Endothelial cell of umbilical vein (primary cell): ENCODE measurements at regions not wholly inside any gene's neighbourhood (a gene's known extent, or its start where the extent isn't known, plus 50 kb on each side); places are given as distances from the start of the nearest gene placed in this dataset.

Experiments used
- BruUV-seq: library from RNA; stranded (reverse); fragments of 400-500 nt; replicated peaks from 2 replicates; lab custom pipeline; 2021; lab: Mats Ljungman, UMichigan
- CTCF ChIA-PET: fragments of 300-600, 350-600 bp; sonication (Branson Sonifier 250); formaldehyde crosslinking; loops from one replicate; lab custom pipeline; 2021; ENCODE audit warnings: antibody characterized with exemption, inconsistent platforms; lab: Charles Lee
- POLR2A ChIA-PET: fragments of 300-600, 350-600 bp; sonication (Branson Sonifier 250); formaldehyde crosslinking; loops from one replicate; lab custom pipeline; 2021; ENCODE audit warnings: antibody characterized with exemption, inconsistent platforms; lab: Charles Lee
- DNase-seq: peaks from one replicate; pipeline ENCODE4 v3.0.0-alpha.2; 2011; ENCODE audit warnings: low read depth, low spot score
- FAIRE-seq: peaks from 2 replicates; lab custom pipeline; 2011; peaks lifted over from hg19 to GRCh38; lab: Jason Lieb, UNC
- H2AFZ ChIP-seq: 2 replicates; pipeline ENCODE4 v1.6.0; 2012; ENCODE audit warnings: low read depth, low read length, control low read depth, inconsistent platforms
- H3K27ac ChIP-seq: 2 replicates; pipeline ENCODE4 v1.5.1; 2011; ENCODE audit warnings: low read depth, mild to moderate bottlenecking, control low read depth, low read length, moderate library complexity; ENCODE audit not compliant: insufficient read depth
- H3K27me3 ChIP-seq, 2 experiments: 2 replicates each; pipeline versions ENCODE4 v1.6.0 to v1.6.1; 2011; ENCODE audit warnings: low read length in 2 of 2, mixed read lengths in 1 of 2; ENCODE audit not compliant: control insufficient read depth in 2 of 2, insufficient read depth in 2 of 2
- H3K36me3 ChIP-seq, 2 experiments: 2 replicates in 1 of 2; 3 replicates in 1 of 2; pipeline ENCODE4 v1.5.1; 2011; ENCODE audit warnings: low read length in 2 of 2, mild to moderate bottlenecking in 1 of 2, moderate library complexity in 1 of 2; ENCODE audit not compliant: control insufficient read depth in 2 of 2, insufficient read depth in 2 of 2; ENCODE audit errors: extremely low read depth in 1 of 2
- H3K4me1 ChIP-seq: 3 replicates; pipeline ENCODE4 v1.5.1; 2011; ENCODE audit warnings: mild to moderate bottlenecking, low read length; ENCODE audit not compliant: control insufficient read depth, insufficient read depth; ENCODE audit errors: extremely low read depth
- H3K4me2 ChIP-seq: 2 replicates; pipeline ENCODE4 v1.6.1; 2011; ENCODE audit warnings: low read length, control low read depth, mixed read lengths; ENCODE audit not compliant: insufficient read depth
- H3K4me3 ChIP-seq, 3 experiments: fragments of 200-600 bp in 1 of 3; sonication (generic), shearing (Covaris generic) in 1 of 3; replicated peaks in 1 of 3; 2 replicates each; pipeline ENCODE4 v1.5.1; 2011 to 2016; ENCODE audit warnings: control low read depth in 3 of 3, low read length in 3 of 3, mild to moderate bottlenecking in 2 of 3, inconsistent platforms in 1 of 3, low read depth in 1 of 3, moderate library complexity in 1 of 3; ENCODE audit not compliant: insufficient read depth in 1 of 3
- H3K79me2 ChIP-seq: 2 replicates; pipeline ENCODE4 v1.6.0; 2012; ENCODE audit warnings: low read length, inconsistent platforms; ENCODE audit not compliant: control insufficient read depth, insufficient read depth
- H3K9ac ChIP-seq: replicated peaks from 2 replicates; pipeline ENCODE3; 2011; ENCODE audit warnings: low read length, control low read depth; ENCODE audit not compliant: insufficient read depth; ENCODE audit errors: extremely low read depth
- H3K9me1 ChIP-seq: replicated peaks from 3 replicates; pipeline ENCODE4 v1.6.0; 2011; ENCODE audit warnings: mild to moderate bottlenecking, low read length; ENCODE audit not compliant: control insufficient read depth, insufficient read depth; ENCODE audit errors: extremely low read depth
- H3K9me3 ChIP-seq: replicated peaks from 2 replicates; pipeline ENCODE4 v1.5.1; 2012; ENCODE audit warnings: low read length, inconsistent platforms; ENCODE audit not compliant: control insufficient read depth, insufficient read depth
- H4K20me1 ChIP-seq: replicated peaks from 2 replicates; pipeline ENCODE3; 2011; ENCODE audit warnings: mild to moderate bottlenecking, low read length; ENCODE audit not compliant: control insufficient read depth, insufficient read depth; ENCODE audit errors: extremely low read depth
- CTCF ChIP-seq, 2 donors: IDR thresholded peaks; 1 replicate in 1 of 2; 2 replicates in 1 of 2; pipeline ENCODE4 v1.5.1; 2011; ENCODE audit warnings: low read length in 2 of 2, mild to moderate bottlenecking in 2 of 2, moderate library complexity in 2 of 2, control low read depth in 1 of 2, inconsistent platforms in 1 of 2, low read depth in 1 of 2; ENCODE audit not compliant: insufficient read depth in 1 of 2; ENCODE audit errors: extremely low read depth in 1 of 2
- EZH2 ChIP-seq: IDR thresholded peaks from 2 replicates; pipeline ENCODE4 v1.6.1; 2012; ENCODE audit warnings: borderline replicate concordance, low read depth, mild to moderate bottlenecking, moderate library complexity, low read length, inconsistent platforms; ENCODE audit not compliant: severe bottlenecking
- FOS ChIP-seq: IDR thresholded peaks from 2 replicates; pipeline ENCODE4 v1.6.1; 2011; ENCODE audit warnings: mild to moderate bottlenecking, low read length, moderate library complexity, borderline replicate concordance; ENCODE audit not compliant: insufficient read depth
- GATA2 ChIP-seq: IDR thresholded peaks from 2 replicates; pipeline ENCODE4 v1.7.0; 2011; ENCODE audit warnings: low read depth, mild to moderate bottlenecking, moderate library complexity, mixed read lengths, low read length; ENCODE audit not compliant: insufficient read length, insufficient read depth
- JUN ChIP-seq: IDR thresholded peaks from 2 replicates; pipeline ENCODE4 v1.6.1; 2011; ENCODE audit warnings: borderline replicate concordance, low read depth; ENCODE audit not compliant: insufficient read length, insufficient read depth
- MAX ChIP-seq: IDR thresholded peaks from 2 replicates; pipeline ENCODE4 v1.6.1; 2011; ENCODE audit not compliant: insufficient read depth, insufficient read length
- MYC ChIP-seq: IDR thresholded peaks from one replicate; pipeline ENCODE4 v1.6.1; 2011; ENCODE audit warnings: mild to moderate bottlenecking, low read depth, low read length
- POLR2A ChIP-seq: IDR thresholded peaks from 2 replicates; pipeline ENCODE4 v1.6.1; 2012; ENCODE audit warnings: low read depth, mild to moderate bottlenecking, control low read depth, low read length
- POLR2AphosphoS5 ChIP-seq: IDR thresholded peaks from 2 replicates; pipeline ENCODE4 v1.6.1; 2012; ENCODE audit warnings: low read depth, mild to moderate bottlenecking, control low read depth, low read length, moderate library complexity; ENCODE audit not compliant: insufficient read depth
- dilution Hi-C: fragments of 300-500 bp; cut with MboI; formaldehyde crosslinking; loops from one replicate; pipeline ENCODE4 v1.15.0; 2019; ENCODE audit warnings: low sequenced_read_pairs; ENCODE audit not compliant: extremely low pct_ligation_motif_present
- intact Hi-C: fragments of 100-400 bp; cut with micrococcal nuclease; formaldehyde crosslinking; loops from one replicate; pipeline ENCODE4 v1.10.0; 2022

GRCh38 chr1:69321311-69321710 is 246.4 kb upstream of the LRRC7 start:
- POLR2A ChIA-PET: no interaction called here
- Histone ChIP-seq H3K4me3 (no peak overlapping the region), H3K36me3 (no peaks in the 10 kb centered on the region), H3K4me1 (no peaks in the 10 kb centered on the region), H3K4me2 (no peak overlapping the region), H3K79me2 (no peaks in the 10 kb centered on the region), H2AFZ (no peak overlapping the region), H3K27me3 (no peaks in the 10 kb centered on the region), H3K9me3 (no peaks in the 10 kb centered on the region), H3K27ac (no peak overlapping the region), H3K9ac (no peak overlapping the region), H4K20me1 (no peaks in the 10 kb centered on the region), H3K9me1 (no peaks in the 10 kb centered on the region)
- CTCF ChIA-PET: no interaction called here
- intact Hi-C loops (no loop called here), dilution Hi-C loops (no loop called here)
- TF ChIP-seq CTCF (IDR thresholded peaks at IDR 0.05; ENCODE audit: extremely low read depth in 1 of 2, insufficient read depth in 1 of 2, low read depth in 1 of 2, low read length in 2 of 2): no peak
- TF ChIP-seq POLR2A: no peak
- TF ChIP-seq POLR2AphosphoS5: no peak
- BruUV-seq: no TSS peak
- DNase-seq: no peak
- no peak for FAIRE-seq

DNA sequence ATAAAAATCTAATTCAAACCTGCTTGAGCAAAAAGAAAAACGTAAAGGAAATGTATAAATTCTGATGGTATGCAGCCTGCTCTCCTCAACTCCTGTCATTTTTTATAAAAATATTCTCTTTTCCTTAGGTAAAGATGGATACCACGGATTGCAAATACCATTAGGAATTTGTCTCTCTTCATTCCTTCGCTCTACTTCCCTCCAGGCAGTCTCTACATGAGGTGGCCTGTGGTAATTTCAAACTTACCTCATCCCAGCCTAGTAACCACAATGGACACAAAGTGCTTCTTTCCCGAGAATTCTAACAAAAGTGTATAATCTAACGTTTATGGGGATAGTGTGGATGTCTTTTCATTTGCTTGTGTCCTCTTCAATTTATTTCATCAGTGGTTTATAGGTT is 239.5 kb upstream of the LRRC7 start:
- Histone ChIP-seq H3K27me3 (no peaks in the 10 kb centered on the region), H3K4me2 (no peak overlapping the region), H2AFZ (no peak overlapping the region), H3K9ac (no peak overlapping the region), H3K9me3 (no peaks in the 10 kb centered on the region), H3K79me2 (no peaks in the 10 kb centered on the region), H3K4me1 (no peaks in the 10 kb centered on the region), H4K20me1 (no peaks in the 10 kb centered on the region), H3K36me3 (no peaks in the 10 kb centered on the region), H3K27ac (no peak overlapping the region), H3K9me1 (no peaks in the 10 kb centered on the region), H3K4me3 (no peak overlapping the region)
- FAIRE-seq: no peak
- POLR2A ChIA-PET: no interaction called here
- intact Hi-C loops (no loop called here), dilution Hi-C loops (no loop called here)
- no peak for TF ChIP-seq GATA2
- no peak for TF ChIP-seq MYC
- no peak for TF ChIP-seq POLR2A
- no peak for TF ChIP-seq JUN
- no peak for TF ChIP-seq POLR2AphosphoS5
- no peak for TF ChIP-seq CTCF (IDR thresholded peaks at IDR 0.05; ENCODE audit: extremely low read depth in 1 of 2, insufficient read depth in 1 of 2, low read depth in 1 of 2, low read length in 2 of 2)
- no peak for TF ChIP-seq MAX
- TF ChIP-seq FOS: no peak
- TF ChIP-seq EZH2: no peak
- DNase-seq: no peak
- CTCF ChIA-PET: no interaction called here
- BruUV-seq: no TSS peak
